Subcutaneous abdominal adipose tissue (tissue), 5 donors: ENCODE measurements at regions not wholly inside any gene's neighbourhood (a gene's known extent, or its start where the extent isn't known, plus 50 kb on each side); places are given as distances from the start of the nearest gene placed in this dataset.

ENCODE experiments used
- H3K27ac ChIP-seq: one replicate; pipeline ENCODE4 v1.7.0; 2013; ENCODE audit warnings: low read depth, mild to moderate bottlenecking, inconsistent platforms, low read length, moderate library complexity
- H3K27me3 ChIP-seq, 5 donors: one replicate each; pipeline ENCODE4 v1.7.0; 2013; ENCODE audit warnings: low read length in 5 of 5, inconsistent platforms in 1 of 5; ENCODE audit not compliant: control insufficient read depth in 5 of 5, insufficient read depth in 4 of 5
- H3K36me3 ChIP-seq, 5 donors: one replicate each; pipeline ENCODE4 v1.7.0; 2013; ENCODE audit warnings: low read length in 5 of 5; ENCODE audit not compliant: control insufficient read depth in 5 of 5, insufficient read depth in 5 of 5
- H3K4me1 ChIP-seq, 5 donors: one replicate each; pipeline ENCODE4 v1.7.0; 2013; ENCODE audit warnings: low read length in 5 of 5, mild to moderate bottlenecking in 3 of 5, moderate library complexity in 1 of 5; ENCODE audit not compliant: control insufficient read depth in 5 of 5, insufficient read depth in 5 of 5
- H3K4me3 ChIP-seq, 5 donors: one replicate each; pipeline ENCODE4 v1.7.0; 2013; ENCODE audit warnings: low read length in 5 of 5, low read depth in 1 of 5
- H3K9ac ChIP-seq, 5 donors: one replicate each; pipeline ENCODE4 v1.7.0; 2013; ENCODE audit warnings: low read length in 5 of 5, mild to moderate bottlenecking in 4 of 5, moderate library complexity in 3 of 5
- H3K9me3 ChIP-seq, 5 donors: one replicate each; pipeline ENCODE4 v1.7.0; 2013; ENCODE audit warnings: low read length in 5 of 5; ENCODE audit not compliant: control insufficient read depth in 5 of 5
- donor health status: healthy.
- donor health status: healthy.
- donor health status: healthy.
- donor health status: healthy.
- donor health status: healthy.

DNA sequence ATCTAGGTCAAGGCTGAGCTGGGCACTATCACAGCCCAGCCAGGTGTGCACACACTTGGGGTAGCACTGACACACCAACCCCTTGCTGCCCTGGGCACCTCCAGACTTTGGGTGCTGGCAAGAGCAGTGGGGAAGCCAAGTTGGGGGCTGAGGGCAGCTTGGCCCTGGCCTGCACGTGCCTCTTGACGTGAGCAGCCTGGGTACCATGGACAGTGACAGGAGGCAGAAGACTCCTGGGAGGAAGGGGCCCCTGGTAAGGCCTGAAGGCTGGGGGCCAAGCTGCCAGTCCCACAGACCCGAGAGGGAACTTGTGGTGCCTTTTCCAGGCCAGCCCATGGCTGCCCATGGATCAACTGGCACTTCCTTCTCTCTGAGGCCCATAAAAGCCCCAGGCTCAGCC lies 124.1 kb upstream of the SFSWAP start:
- Histone ChIP-seq H3K9ac (no peak overlapping the region), H3K27ac (no peak overlapping the region), H3K36me3 (no peaks in the 10 kb centered on the region), H3K9me3 (peaks cover 0 to 3% (median 0%) of the 10 kb centered on the region in 5 donors), H3K27me3 (peaks cover 0 to 6% (median 0%) of the 10 kb centered on the region in 5 donors), H3K4me1 (peaks cover 0 to 18% (median 15%) of the 10 kb centered on the region in 5 donors), H3K4me3 (no peak overlapping the region)

DNA sequence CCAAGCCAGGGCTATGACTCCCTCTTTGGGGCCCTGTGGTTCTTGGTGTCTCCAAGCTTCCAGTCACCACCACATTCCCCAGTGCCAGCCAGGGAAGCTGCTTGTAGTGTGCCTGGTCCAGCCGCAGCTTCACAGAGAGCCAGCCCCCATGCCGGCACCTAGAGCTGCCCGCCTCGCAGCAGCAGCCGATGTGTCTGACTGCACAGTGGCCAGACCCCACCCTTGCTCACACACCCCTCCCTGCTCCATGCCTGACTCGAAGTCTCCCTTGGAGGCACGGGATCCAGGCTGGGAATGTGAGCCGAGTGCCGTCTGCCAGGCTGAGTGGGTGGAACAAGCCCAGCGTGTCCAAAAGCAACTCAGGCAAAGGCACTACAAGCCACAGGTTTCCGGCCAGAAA lies 123.3 kb upstream of the SFSWAP start:
- Histone ChIP-seq H3K4me3 (no peak overlapping the region), H3K36me3 (no peaks in the 10 kb centered on the region), H3K27ac (no peak overlapping the region), H3K9ac (no peak overlapping the region), H3K4me1 (peaks cover 0 to 18% (median 15%) of the 10 kb centered on the region in 5 donors), H3K9me3 (peaks cover 0 to 3% (median 0%) of the 10 kb centered on the region in 5 donors), H3K27me3 (peaks cover 0 to 6% (median 0%) of the 10 kb centered on the region in 5 donors)

DNA sequence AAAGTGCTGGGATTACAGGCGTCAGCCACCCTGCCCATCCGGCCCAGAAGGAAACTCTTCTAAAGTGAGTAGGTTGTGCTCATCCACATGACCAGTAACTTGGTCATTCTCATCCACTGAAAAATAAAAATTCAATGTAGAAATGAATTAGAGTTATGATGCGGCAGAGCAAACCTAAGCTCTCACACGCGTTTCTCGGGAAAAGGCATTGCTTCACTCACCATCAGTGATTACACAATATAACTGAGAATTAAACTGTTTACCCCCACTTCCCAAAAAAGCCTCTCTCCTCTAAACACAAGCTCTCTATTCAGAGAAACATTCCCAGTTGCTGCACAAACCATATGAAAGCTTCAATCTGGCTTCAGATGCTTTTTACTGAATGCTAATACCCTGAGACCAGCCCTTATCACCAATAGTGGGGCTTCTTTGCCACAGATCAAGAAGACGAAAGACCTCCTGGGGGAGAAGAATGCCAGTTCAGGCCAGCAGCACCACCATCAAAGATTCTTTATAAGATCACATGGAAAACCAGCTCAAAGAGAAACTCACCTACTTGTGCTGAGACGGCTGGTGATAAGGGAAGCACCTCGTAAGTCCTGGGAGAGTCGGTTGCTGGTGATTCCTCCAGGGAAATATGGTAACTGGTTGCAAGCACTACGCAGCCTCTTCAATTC lies 121.5 kb upstream of the SFSWAP start:
- Histone ChIP-seq H3K27ac (peak overlapping the region; percentile 87), H3K27me3 (no peaks in the 10 kb centered on the region), H3K4me3 (peak overlapping the region in 1 of 5 donors; percentile 24), H3K9ac (peak overlapping the region in 4 of 5 donors; percentile 10 to 53 (median 26)), H3K36me3 (no peaks in the 10 kb centered on the region), H3K9me3 (peaks cover 0 to 3% (median 0%) of the 10 kb centered on the region in 5 donors), H3K4me1 (peaks cover 0 to 18% (median 15%) of the 10 kb centered on the region in 5 donors)

DNA sequence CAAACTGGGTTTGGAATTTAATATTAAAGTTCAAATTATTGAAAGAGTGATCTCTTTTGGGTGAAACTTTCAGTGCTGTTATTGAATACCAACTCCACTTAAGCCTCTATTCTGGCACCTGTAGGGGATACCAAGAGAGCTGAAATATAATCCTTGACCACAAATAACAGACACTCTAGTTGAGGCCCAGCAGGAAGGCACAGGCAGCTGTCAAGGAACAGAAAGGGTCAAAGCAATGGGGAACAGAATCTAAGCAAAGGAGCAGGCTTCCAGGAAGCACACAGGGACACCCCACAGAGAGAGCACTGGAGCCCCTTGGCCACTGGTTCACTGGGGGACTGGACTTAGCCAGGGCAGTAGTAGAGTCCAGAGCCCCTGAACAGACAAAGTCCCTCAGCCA lies 120.9 kb upstream of the SFSWAP start:
- peaks cover 0 to 3% (median 0%) of the 10 kb centered on the region in 5 donors for H3K9me3 ChIP-seq
- peak overlapping the region; percentile 87 for H3K27ac ChIP-seq
- no peaks in the 10 kb centered on the region for H3K36me3 ChIP-seq
- H3K9ac ChIP-seq: no peak overlapping the region
- peaks cover 0 to 18% (median 15%) of the 10 kb centered on the region in 5 donors for H3K4me1 ChIP-seq
- H3K4me3 ChIP-seq: no peak overlapping the region
- no peaks in the 10 kb centered on the region for H3K27me3 ChIP-seq

DNA sequence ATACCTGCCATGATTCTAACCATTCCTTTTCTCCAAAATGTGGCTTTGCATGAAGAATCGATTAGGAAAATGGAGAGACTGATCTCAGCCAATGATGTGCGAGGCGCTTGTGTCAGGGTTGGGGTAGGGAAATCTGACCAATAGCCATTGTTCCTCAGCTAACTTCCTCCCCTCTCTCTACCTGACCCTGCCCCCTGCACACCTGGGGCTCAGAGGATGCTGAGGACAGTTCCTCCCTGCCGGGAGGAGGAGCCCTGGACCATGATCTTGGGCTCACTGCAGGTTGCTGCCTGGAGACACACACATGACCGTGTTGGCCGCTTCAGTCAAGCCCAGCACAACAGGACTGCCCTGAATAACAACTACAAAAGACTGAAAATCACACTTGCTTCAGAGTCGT lies 119.8 kb upstream of the SFSWAP start:
- no peak overlapping the region for H3K27ac ChIP-seq
- H3K9me3 ChIP-seq: peaks cover 0 to 3% (median 0%) of the 10 kb centered on the region in 5 donors
- H3K4me3 ChIP-seq: no peak overlapping the region
- H3K36me3 ChIP-seq: no peaks in the 10 kb centered on the region
- no peaks in the 10 kb centered on the region for H3K27me3 ChIP-seq
- peaks cover 0 to 18% (median 15%) of the 10 kb centered on the region in 5 donors for H3K4me1 ChIP-seq
- no peak overlapping the region for H3K9ac ChIP-seq

DNA sequence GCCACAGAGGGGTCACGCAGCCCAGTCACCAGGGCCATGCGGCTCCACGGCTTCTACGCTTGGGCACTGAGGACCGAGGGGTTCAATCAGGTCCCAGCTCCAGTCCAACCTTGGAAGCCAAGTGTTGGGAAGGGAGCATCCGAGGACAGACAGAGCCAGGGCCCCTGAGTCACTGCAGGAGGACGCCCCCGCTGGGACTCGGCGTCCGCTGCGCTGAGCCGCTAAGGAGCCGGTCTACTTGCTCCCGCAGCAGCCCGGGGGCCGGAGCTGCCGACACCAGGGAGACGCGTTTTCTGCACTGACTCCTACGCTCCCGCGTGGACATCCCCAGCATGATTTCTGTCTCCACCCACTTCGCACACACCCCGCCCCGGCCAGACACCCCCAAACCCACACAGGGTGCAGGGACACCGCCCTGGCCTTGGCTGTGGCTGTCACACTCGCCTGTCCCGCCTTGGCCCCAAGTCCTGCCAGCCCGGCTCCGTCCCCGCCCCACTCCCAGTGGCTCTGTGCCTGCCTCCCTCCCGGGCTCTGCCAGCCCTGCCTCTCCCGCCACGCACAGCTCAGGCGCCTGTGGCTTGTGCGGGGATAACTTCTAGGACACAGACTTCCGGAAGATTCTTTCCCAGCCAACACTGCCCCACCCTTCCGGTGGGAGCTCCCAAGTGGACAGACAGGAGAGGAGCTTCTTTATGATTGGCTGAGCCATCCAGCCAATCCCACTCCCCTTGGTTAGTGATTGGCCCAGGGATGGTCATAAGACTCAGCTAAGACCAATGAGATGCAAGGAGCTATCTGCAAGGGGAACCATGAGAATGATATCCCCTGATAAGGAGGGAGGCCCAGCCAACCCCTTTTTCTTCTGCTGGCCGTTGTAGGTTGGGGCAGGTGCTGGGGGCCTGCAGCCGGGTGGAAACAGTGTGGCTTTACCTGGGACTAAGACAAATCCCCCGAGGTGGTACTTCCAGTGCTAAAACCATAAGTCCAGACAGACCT lies 118.9 kb upstream of the SFSWAP start:
- peaks cover 0 to 2% (median 0%) of the 10 kb centered on the region in 5 donors for H3K27me3 ChIP-seq
- H3K27ac ChIP-seq: no peak overlapping the region
- no peak overlapping the region for H3K4me3 ChIP-seq
- no peak overlapping the region for H3K9ac ChIP-seq
- peaks cover 0 to 18% (median 15%) of the 10 kb centered on the region in 5 donors for H3K4me1 ChIP-seq
- no peaks in the 10 kb centered on the region for H3K36me3 ChIP-seq
- peaks cover 0 to 3% (median 0%) of the 10 kb centered on the region in 5 donors for H3K9me3 ChIP-seq

GRCh38 chr12:131592972-131593371 lies 117.9 kb upstream of the SFSWAP start:
- Histone ChIP-seq H3K27ac (no peak overlapping the region), H3K36me3 (no peaks in the 10 kb centered on the region), H3K27me3 (peaks cover 0 to 4% (median 0%) of the 10 kb centered on the region in 5 donors), H3K9me3 (no peaks in the 10 kb centered on the region), H3K4me3 (no peak overlapping the region), H3K4me1 (peaks cover 0 to 18% (median 15%) of the 10 kb centered on the region in 5 donors), H3K9ac (no peak overlapping the region)

- no peaks in the 10 kb centered on the region for H3K9me3 ChIP-seq
- no peak overlapping the region for H3K27ac ChIP-seq
- no peak overlapping the region for H3K4me3 ChIP-seq
- peaks cover 0 to 18% (median 15%) of the 10 kb centered on the region in 5 donors for H3K4me1 ChIP-seq
- no peak overlapping the region for H3K9ac ChIP-seq
- peaks cover 0 to 4% (median 0%) of the 10 kb centered on the region in 5 donors for H3K27me3 ChIP-seq
- H3K36me3 ChIP-seq: no peaks in the 10 kb centered on the region
Observed at GRCh38 chr12:131593406-131593805, 117.5 kb upstream of the SFSWAP start.

DNA sequence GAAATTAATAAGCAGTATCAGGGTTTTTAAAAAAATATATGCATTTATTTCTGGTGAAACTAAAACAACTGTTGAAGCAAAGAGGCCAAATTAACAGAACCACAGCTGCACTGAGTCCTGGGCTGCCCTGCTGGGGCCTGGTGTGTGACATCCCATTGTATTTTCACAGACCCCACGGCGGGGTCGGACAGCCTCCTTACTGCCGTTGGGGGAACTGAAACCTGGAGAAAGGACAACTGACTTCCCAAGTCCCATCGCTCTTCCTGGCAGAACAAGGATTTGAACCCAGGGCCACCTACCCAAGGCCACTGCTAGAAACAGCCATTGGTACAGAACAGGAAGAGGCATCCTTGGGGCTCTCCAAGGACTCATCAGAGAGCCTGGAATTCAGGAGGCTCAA lies 114.8 kb upstream of the SFSWAP start:
- no peaks in the 10 kb centered on the region for H3K4me1 ChIP-seq
- H3K27ac ChIP-seq: no peak overlapping the region
- H3K4me3 ChIP-seq: no peak overlapping the region
- no peak overlapping the region for H3K9ac ChIP-seq
- no peaks in the 10 kb centered on the region for H3K36me3 ChIP-seq
- H3K9me3 ChIP-seq: no peaks in the 10 kb centered on the region
- peaks cover 0 to 6% (median 0%) of the 10 kb centered on the region in 5 donors for H3K27me3 ChIP-seq

DNA sequence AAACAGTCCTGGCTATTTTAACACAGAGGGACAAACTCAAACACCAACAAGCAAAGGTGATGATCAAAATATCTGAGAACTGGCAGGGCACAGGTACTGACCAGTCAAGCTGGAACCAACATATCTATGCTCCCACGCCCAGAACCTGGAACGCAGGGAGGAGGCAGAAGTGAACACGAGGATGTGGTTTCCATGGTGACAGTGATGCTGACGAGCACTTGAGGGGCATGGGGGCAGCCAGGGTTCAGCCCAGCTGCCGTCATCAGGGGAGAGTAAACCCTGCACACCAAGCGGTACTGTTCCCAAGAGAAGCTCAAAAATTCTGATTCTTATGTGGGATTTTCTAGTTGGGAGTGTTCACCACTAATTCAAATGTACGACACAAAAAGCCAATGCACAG lies 113.6 kb upstream of the SFSWAP start:
- no peaks in the 10 kb centered on the region for H3K9me3 ChIP-seq
- no peak overlapping the region for H3K9ac ChIP-seq
- H3K4me3 ChIP-seq: no peak overlapping the region
- no peak overlapping the region for H3K27ac ChIP-seq
- no peaks in the 10 kb centered on the region for H3K4me1 ChIP-seq
- H3K27me3 ChIP-seq: peaks cover 0 to 6% (median 0%) of the 10 kb centered on the region in 5 donors
- H3K36me3 ChIP-seq: no peaks in the 10 kb centered on the region
